Astrocyte of the spinal cord (primary cell): ENCODE measurements at regions not wholly inside any gene's neighbourhood (a gene's known extent, or its start where the extent isn't known, plus 50 kb on each side); places are given as distances from the start of the nearest gene placed in this dataset.

Source experiments
- DNase-seq: peaks from one replicate; pipeline ENCODE4 v3.0.0; 2011; ENCODE audit warnings: low read depth, low spot score
- H3K4me3 ChIP-seq: 2 replicates; pipeline ENCODE4 v1.5.1; 2011; ENCODE audit warnings: low read depth, mild to moderate bottlenecking, low read length, moderate library complexity
- in situ Hi-C: cut with HindIII; loops from 2 replicates; pipeline ENCODE4 v1.10.0; 2017; ENCODE audit warnings: low sequenced_read_pairs
- TF ChIP-seq, protein P1 (sequence below): IDR thresholded peaks from 2 replicates; pipeline ENCODE4 v1.5.1; 2012; ENCODE audit warnings: low read depth, mild to moderate bottlenecking, low read length, inconsistent platforms

DNA sequence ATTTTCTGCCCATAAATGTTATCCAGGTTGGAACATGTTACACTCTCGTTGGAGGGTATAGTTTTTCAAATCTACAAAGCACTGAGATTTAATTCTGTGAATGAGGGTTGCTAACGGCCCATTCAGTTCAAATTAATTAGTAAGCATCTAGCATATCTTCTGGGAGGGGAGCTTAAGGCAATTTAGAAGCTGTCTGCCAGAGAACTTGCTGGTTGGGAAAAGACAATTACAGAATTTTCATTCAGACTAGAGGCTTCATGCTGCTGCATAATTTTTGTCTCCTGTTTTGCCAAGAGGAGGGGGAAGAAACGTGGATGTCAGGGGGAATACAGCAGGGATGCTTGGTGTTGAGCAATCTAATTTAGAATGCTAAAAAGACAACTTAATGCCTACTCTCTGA lies 268.3 kb upstream of the FAM83B start:
- in situ Hi-C loops, result no loop called here
- H3K4me3 ChIP-seq, result no peak overlapping the region
- TF ChIP-seq, protein P1, sequence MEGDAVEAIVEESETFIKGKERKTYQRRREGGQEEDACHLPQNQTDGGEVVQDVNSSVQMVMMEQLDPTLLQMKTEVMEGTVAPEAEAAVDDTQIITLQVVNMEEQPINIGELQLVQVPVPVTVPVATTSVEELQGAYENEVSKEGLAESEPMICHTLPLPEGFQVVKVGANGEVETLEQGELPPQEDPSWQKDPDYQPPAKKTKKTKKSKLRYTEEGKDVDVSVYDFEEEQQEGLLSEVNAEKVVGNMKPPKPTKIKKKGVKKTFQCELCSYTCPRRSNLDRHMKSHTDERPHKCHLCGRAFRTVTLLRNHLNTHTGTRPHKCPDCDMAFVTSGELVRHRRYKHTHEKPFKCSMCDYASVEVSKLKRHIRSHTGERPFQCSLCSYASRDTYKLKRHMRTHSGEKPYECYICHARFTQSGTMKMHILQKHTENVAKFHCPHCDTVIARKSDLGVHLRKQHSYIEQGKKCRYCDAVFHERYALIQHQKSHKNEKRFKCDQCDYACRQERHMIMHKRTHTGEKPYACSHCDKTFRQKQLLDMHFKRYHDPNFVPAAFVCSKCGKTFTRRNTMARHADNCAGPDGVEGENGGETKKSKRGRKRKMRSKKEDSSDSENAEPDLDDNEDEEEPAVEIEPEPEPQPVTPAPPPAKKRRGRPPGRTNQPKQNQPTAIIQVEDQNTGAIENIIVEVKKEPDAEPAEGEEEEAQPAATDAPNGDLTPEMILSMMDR, result no peak
- no peak for DNase-seq

DNA sequence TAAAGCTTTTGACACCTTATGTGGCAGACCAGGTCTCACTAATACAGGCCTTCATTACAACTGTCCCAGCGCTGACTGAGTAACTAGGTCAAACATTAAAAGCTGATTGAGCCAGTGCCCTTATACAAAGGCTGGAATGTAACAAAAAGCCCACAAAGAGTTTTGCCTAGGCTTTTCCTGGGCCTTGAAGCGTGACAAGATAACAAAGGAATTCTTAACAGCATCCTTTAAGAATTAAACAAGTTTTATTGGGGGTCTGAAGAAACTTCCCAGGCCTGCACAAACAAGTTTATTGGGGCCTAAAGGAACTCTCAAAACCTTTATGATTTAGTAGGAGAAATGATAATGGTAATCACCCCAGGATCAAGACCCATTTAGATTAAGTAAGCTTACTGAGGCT lies 267.6 kb upstream of the FAM83B start:
- no peak overlapping the region for H3K4me3 ChIP-seq
- DNase-seq, result no peak
- TF ChIP-seq, protein P1, result no peak
- in situ Hi-C loops, result no loop called here

DNA sequence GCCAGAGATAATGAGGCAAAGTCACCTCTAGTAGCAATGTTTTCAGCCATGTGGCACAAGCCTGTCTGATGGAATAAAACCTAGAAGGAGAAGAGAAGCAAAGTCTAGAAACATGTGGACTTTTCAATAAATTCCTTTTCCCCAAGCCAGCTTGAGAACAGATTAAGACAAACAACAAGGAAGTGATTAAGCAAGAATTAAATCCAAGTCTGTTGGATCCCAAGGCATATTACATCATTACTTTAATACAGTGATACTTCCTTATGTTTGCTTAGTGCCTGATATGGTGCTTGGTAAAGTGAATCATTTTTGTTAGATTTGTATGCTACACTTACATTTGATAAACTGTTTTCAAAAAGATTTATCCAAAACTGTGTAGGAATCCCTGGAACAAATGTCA lies 260.3 kb upstream of the FAM83B start:
- TF ChIP-seq, protein P1, result no peak
- DNase-seq, result no peak
- no peak overlapping the region for H3K4me3 ChIP-seq
- in situ Hi-C loops, result no loop called here

DNA sequence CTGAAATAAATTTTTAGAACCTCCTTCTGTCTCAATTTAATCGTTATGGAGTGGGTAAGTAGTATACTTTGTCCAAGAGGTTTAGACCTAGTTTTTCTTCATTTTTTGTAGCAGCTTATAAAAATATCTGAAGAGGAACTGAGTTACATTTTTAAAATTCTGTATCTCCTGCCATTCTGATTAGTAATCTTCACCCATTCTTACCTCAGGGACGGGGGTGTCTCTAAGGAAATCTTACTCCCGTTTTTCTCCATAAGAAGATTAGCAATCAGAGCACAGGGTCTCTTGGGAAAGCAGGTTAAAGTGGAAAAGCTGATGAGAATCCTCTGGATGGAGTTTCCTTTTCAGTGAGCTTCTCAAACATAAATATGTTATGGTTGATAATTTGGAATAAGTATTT lies 259.3 kb upstream of the FAM83B start:
- in situ Hi-C loops, result no loop called here
- no peak for DNase-seq
- TF ChIP-seq, protein P1, result no peak
- no peak overlapping the region for H3K4me3 ChIP-seq

DNA sequence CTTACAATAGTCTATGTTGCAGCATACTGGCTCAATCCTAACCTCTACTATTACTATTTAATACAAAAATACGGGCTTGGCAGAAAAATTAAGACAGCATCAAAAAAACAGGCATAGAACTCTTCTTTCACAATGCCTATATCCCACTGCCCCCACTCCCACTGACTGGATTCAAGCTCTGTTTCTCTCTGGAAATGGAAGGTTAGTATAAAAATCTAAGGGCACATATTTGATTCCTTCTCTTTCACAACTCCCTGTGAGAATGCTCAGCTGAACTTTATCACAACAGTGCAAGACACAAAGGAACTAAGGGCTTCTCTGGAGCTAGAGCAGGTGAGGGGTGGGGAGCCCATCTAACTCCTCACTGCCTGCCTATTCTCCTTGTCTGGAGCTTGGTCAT lies 258.4 kb upstream of the FAM83B start:
- H3K4me3 ChIP-seq, result no peak overlapping the region
- TF ChIP-seq, protein P1, result no peak
- DNase-seq, result no peak
- in situ Hi-C loops, result no loop called here

DNA sequence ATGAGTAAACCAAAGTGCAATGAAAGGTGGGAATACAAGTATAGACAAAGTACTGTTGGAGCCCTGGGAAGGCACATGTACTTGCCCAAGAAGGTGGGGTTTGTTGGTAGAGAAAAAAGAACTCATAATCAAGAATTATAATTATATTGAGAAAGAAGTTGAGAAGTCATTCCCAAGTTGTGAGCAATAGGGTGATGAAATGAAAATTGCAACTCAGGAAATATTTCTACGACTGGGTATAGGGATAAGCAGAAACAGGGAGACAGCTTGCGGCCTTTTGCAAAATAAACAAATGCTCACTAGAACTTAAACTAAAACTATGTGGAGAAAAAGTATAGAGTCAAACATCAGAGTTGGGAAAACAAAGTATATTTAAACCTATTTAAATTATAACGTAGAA lies 250.7 kb upstream of the FAM83B start:
- H3K4me3 ChIP-seq, result no peak overlapping the region
- in situ Hi-C loops, result no loop called here
- DNase-seq, result no peak
- TF ChIP-seq, protein P1, result no peak

DNA sequence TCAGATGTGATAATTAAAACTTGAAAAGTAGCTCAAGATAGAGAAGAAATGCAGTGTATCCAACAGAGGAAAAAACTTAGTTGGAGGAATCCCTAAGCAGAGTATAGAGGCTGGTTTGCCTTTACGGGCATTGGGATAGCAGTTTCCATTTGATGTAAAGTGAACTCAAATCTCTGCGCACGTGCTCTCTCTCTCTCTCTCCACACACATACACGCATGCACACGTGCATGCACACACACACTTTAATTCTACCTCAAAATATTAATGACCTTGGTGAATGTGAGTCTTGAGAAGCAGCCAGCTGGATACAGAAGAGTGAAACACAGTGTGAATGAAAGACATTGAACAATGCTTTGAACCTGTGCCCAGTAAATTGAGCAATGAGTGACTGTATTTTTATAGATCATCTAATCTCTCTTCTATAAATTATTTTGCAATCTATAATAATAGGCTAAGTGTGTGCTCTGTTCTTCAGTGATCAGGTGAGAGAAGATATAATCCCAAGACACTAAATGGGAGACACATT lies 247.7 kb upstream of the FAM83B start:
- DNase-seq, result no peak
- H3K4me3 ChIP-seq, result no peak overlapping the region
- TF ChIP-seq, protein P1, result no peak
- in situ Hi-C loops, result no loop called here
